Activated CD8-positive, alpha-beta memory T cell treated with anti-CD3 and anti-CD28 coated beads, Interleukin-2, amount 50 U/mL, for 24 hours (primary cell): ENCODE measurements at regions not wholly inside any gene's neighbourhood (a gene's known extent, or its start where the extent isn't known, plus 50 kb on each side); places are given as distances from the start of the nearest gene placed in this dataset.

Experiments
- DNase-seq: peaks from one replicate; pipeline ENCODE4 v3.0.0-alpha.2; 2020; ENCODE audit errors: extremely low read depth

DNA sequence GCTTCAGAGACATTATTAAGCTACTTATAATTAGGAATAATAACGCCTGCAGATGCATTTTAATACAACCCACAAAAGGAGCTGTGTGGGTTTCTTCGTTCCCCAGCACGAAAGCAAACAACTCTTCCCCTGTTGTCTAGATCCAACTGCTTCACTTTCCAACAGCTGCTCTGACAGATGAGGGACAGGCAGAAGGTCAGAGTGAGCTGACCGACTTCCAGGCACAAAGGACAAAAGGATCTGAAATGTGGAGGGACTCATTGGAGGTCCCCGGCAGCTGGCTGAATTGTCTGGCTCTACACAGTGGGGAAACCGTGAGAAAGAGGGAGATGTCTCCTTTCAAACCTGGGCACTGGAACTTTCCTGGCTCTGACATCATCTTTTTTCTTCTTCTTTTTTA, 79.1 kb upstream of the ALDH1B1 start:
- DNase-seq, result no peak

DNA sequence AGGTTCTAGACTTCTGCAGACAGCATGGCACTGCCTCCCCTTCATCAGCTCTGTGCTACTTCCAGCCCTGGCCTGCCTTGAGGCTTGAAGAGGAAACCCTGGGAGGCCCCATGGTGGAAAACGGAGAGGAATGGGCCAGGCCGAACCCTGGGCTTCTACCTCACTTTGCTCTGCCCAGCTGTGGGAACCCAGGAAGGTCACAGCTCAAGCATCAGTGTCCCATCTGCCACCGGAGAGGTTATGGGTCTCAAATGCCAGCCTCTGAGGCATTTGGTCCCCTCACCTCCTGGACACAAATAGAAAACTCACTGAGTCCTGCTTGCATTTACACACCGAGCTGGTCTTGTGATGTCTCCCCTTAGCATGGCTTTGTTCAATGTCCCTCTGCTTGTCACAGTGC, 80.1 kb upstream of the ALDH1B1 start:
- DNase-seq, result no peak

DNA sequence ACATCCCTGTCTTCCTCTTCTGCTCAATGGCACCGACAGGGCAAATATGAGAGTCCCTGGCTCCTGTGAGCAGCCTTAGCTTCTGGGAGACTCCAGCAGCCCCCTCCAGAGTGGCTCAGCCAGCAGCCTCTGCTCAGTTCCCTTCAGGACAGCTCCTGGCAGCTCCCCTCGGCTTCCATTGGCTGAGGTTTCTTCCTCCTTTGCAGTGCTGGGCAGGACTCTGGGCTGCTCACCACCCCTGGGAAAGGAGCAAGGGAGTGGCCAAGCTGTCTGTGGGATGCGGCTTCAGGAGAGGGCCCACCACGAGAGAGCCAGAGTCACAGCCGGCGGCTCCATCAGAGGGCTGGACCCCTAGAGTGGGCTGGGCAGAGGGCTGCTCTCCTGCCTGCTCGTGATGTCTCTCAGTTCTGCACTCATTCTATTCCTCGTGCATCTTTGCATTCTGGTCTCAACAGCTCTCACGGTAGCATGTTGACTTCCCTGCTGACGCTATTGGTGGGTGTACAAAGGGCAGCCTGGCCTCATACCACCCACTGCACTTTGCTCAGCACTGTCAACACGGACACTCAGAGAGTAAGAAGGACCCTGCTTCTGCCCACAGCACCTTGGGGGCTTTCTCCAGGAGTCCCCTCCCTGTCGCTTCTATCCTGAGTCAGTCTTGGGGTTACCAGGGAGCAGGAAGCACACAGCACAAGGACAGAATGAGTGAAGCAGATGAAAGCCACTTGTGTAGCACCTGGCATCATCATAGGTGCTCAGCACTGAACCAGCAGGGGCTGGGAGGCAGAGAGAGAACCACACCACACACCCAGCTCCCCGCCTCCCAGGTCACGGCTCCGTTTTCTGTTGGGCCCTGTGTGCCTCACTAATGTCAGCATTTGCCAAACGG, 80.9 kb upstream of the ALDH1B1 start:
- no peak for DNase-seq

DNA sequence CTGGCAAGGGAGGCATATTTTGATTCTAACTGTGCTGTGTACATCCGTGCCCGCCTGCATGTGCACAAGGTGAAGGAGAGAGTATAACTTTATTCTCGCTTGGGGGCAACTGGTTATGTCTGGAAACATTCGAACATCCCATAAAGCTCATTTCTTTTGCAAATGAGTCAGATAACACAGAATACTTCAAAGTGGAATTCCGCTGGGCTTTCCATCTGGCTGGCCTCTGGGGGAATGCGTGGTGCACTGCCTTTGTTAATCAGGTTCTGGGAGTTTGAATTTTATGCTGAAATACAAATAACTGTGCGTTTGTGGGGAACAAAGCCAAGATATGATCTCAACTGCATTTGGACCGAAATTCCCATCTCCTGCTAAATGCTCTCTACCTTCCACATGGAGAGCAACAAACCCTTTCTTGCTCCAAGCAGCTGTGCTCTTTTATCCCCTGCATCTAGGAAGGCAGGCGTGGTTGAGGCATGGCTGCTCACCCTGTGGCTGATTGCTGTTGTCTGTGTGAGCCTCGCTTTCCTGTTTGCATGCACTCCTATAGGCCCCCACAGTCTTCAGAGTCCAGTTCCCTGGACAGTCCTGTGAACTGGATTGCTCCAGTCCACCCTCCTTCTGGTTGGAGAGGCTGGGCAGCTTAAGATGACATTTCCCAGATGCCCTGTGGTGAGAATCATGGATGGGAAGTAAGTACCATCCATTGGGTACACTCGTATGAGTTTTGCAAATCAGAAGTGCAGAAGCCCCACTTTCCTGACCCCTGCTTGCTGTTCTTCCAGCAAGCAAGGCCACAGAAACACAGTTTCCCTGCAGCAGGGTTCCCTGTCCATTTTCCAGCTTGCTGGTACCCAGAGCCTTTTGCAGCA, 82.9 kb upstream of the ALDH1B1 start:
- DNase-seq, result no peak

DNA sequence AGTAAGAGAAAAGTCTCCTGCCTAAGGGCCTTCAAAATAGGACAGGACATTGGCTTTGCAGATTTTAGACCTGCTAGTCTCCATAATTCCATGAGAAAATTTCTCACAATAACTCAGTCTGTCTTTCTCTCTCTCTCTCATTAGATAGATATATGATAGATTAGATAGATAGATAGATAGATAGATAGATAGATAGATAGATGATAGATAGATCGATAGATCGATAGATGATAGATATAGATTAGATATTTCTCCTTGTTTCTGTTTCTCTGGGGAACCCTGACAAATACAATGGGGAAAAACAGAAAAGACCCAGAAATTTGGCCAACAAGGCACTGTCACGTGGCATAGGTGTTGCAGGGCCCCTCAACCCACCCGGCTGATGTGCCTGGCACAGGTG, 84.4 kb upstream of the ALDH1B1 start:
- DNase-seq, result no peak

DNA sequence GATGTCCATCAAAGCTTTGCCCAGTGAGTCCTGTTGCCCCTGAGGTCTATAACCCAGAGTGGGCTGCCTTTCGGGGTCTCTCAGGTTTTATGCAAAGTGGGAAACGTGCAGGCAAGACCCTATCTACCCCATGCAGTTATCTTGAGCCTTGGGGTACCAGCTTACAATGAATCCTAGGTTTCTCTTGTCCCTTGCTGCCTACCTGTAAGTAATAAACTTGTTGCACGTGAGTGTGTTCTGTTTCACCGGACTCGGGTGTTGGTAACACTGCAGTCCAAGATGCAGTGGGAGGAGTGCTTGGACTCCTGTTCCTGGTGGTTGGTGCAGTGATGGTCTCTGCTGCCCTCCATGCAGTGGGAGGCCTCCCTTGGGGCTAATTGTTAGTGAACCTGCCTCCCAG, 85.6 kb upstream of the ALDH1B1 start:
- no peak for DNase-seq

DNA sequence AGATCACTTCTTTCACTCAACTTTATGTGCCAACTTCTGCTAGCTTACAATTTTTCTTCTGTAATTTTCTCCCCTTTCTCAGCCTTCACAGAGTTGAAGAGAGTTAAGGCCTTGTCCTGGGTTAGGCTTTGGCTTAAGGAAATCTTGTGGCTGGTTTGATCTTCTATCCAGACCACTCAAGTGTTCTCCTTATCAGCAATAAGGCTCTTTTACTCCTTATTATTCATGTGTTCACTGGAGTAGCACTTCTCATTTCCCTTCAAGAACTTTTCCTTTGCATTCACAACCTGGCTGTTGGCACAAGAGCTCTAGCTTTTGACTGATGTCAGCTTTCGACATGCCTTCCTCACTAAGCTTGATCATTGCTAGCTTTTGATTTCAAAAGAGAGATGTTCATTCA, 86.9 kb upstream of the ALDH1B1 start:
- DNase-seq, result no peak

DNA sequence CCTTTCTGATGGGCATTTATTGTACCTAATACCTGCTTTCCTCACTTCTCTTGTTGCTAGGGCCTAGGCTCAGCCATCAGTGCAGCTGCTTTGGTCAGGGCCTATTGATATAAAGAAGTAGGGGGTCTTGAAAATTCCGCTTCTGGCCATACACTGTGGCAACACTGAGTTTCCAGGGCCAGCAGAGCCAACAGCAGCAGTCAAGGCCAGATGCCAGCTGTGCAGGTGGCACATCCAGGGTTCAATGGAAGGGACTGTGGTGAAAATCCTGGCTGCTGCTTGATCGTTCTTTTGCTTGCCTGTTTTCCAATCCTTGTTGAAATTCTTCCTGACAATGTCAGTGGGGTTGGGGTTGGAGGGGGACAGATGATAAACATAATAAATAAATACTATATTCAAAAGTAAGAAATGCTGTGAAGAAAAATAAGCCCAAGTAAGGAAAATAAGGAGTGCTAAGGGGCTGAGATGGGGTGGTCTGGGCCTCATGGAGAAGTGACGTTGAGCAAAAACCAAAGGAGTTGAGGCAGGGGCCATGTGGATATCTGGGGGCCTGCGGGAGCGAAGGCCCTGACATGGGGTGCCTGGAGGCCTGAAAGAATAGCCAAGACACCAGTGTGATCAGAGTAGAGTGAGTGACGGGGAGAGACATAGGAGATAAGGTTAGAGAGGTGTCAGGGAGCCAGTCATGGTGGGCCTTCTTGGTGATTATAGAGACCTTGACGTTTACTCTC, 91.0 kb upstream of the ALDH1B1 start:
- DNase-seq, result no peak

DNA sequence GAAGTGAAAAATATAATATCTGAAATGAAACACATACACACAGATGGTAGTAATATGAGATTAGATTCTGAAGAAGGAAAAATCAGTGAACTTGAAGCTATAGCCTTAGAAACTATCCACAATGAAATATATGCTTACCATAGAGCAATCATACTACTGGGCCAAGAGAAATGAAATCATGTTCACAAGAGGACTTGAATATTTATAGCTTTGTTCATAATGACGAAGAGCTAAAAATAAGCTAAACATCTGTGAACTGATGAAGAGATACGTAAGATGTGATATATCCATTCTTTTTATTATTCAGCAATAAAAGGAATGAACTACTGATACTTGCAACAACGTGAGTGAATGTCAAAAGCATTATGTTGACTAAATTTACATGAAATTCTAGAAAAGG, 92.6 kb upstream of the ALDH1B1 start:
- no peak for DNase-seq

DNA sequence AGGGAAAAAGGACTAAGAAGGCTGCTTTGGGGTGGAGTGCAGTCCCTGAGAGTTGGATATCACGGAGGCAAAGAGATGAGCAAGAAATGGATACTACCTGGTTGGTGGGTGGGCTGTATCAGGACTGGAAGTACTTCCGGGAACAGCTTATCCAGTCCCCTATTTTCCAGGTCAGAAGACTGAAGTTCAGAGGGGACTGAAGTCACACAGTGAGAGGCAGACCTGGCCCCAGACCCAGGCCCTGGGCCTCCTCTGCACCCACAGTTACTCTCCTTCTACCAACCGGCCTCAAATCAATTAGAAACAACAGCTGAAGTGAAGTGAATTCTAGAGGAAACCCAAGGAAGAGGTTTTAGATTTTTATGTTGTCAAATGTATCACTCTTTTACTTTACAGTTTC, 93.6 kb upstream of the ALDH1B1 start:
- DNase-seq, result no peak

DNA sequence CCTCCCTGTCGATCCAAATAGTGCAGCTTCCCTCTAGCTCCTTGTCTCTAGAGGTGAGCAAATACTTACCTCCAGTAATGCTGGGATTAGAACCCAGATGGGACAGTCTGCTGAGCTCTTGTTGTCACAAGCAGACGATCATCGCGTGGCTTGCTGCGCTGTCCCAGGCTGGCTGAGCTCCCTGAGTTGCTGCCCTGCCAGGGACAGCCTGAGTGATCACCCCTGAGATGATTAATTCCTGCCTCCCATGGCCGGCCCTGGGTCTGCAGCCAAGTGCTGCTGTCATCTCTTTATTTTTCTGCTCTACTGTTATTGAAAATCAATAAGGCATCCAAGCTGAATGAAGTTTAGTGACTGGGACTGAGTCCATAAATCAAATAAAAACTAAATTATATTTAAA, 94.0 kb upstream of the ALDH1B1 start:
- no peak for DNase-seq

DNA sequence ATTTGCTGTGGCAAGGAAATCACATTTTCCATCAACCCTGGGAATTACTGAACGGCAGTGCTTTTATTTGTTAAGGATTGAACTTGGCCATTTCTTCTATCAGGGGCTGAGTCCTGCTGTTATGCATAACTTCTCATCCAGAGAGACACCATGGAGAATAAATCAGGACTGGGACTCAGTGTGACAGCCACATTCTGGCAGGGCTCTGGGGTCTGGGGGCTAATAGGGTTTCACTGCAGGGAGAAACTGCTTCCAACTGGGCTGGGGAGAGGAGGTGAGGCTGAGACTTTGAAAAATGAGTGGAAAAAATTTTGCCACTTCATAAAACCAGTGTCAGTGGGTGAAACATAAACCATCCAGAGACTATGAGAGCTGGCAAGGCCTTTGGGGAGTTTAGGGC, 95.7 kb upstream of the ALDH1B1 start:
- no peak for DNase-seq

DNA sequence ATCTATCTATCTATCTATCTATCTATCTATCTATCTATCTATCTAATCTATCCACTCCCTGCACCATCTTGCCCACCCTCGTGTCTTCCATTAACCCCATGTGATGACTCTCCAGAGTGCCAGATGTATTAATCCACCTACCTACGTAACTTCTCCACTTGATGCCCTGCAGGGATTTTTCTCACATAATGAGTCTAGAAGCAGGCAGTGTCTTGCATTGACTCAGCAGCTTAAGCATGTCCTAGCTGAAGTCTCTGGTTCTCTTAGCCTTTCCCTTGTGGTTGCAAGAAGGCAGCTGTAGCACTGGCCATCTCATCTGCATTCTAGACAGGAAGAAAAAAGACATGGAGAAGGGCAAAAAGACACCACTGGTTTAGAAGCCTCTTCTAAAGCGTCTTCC, 96.7 kb upstream of the ALDH1B1 start:
- DNase-seq, result no peak

DNA sequence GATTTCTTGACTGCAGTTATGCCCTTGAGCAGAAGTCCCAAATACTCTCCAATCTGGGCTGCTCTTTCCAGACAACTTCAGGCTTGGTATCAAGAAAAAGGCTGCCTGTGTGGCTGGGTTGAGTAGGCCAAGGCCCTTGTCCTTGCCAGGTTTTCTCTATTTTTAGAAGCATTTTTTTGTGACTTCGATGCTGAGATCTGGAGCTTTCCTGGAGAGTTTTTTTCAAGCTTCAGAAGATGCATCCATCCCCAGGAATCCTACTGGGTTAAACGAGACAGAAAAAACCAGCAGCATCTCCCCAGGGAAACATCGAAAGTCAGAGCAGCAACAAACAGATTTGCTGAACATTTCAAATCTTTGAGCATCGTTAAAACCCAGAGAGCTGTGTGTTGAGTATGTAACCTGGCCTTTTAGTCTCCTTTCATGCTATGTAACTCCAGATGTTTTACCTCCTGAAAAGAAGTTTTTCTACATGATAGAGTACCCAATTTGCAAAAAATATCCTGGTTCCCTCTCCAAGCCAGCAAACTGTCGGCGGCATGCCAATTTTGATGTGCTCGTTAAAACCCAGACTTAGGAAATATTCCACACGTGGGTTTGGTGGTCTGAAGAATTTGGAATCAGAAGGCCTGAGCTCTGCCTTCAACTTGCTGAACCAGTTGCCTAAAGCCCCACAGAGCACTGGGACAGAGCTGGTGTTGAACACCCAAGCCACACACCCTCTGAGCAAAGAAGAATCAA, 98.1 kb upstream of the ALDH1B1 start:
- DNase-seq, result no peak

DNA sequence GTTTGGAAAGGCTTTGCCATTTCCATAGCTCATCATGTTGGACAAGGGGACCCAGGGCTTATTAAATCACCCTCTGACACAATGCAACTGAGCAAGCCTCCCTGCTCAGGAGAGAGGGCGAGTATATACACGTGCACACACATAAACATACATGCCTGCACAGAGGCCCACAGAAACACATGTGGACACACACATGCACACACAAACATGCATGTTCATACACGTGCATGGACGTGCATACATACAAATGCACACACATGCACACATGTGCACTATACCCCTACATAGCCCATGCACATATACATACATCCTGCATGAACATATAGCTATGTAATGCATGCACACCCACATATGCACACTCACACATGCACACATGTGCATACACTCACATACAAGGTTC, 99.5 kb upstream of the ALDH1B1 start:
- no peak for DNase-seq

DNA sequence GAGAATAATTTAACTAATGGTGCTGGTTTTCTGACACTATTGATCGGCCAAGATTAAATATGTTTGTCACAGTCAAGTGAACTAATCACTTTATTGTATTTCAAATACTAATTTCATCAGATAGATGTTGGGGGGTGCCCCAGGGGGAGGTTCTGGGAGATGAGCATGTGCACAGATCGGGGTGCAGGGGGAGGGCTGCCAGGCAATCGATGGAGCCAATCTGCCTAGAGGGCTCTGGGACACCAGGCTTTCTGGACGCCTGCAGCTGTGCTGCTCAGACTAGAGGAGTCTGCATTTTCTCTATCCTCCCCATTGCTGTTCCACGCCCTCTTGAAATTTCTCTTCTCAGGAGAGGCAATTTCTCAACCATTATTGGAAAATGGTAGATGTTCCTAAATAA, 100.0 kb upstream of the ALDH1B1 start:
- no peak for DNase-seq

DNA sequence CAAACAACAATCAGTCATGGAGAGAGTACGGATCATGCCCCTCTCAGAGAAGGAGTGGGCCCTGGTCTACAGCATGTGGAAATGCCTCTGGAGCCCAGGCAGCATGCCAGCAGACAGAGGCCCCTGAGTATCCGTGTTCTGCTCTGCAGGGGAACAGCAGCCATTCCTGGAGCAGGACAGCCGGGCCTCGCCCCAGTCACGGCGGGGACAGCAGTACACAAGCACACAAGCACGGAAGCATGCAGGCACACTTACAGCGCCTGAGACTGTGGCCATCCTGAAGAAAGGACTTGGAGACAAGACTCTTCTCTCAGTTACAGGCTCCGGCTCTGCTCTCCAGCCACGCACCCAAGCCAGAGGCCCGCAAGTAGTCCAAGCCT, 102.6 kb upstream of the ALDH1B1 start:
- no peak for DNase-seq

DNA sequence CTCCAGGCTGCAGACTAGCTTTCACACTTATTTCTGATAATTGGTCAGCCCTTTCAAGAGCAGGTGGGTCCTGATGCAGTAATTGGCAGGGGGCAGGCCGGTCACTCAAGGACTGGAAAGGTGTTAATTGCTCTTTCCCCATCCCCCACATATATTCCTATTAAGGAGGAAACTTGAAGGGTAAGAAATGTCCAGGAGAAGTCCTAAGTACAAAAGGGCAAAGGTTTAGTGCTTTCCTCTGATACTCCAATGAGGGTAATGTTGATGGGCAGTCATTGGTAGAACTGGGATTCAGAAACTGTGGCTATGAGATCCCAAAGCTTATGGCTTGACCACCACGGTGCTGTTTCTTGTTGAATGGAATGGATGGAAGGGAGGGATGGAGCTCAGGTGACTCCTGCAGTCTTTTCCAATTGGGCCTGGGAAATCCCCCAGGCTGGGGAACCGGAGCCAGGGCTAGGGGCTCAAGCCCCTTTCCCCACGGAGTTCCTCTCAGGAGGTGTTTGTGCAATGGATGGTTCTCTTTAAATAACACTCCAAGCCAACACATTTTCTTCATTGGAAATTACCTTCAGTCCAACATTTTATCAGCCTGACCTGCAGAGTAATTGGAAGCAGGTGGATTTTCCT, 103.2 kb upstream of the ALDH1B1 start:
- DNase-seq, result no peak

DNA sequence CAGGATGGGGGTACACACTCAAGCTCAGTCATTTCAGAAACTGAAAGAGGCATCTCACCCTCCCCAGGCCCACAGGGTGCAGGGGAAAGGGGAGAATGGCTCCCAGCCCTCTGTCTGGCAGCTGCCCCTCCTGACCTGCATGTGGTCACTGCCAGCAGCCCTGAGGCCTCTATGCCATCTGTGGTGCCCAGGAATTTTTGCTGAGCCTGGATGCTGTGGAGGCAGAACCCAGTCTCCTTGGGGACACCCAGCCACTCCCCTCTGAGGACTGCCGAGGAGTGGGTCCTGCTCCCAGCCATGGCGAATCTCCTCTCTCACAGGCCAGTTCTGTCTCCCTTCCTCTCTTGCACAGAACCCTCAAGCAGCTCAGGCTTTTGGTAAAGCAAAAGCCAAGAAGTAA, 104.0 kb upstream of the ALDH1B1 start:
- DNase-seq, result no peak

DNA sequence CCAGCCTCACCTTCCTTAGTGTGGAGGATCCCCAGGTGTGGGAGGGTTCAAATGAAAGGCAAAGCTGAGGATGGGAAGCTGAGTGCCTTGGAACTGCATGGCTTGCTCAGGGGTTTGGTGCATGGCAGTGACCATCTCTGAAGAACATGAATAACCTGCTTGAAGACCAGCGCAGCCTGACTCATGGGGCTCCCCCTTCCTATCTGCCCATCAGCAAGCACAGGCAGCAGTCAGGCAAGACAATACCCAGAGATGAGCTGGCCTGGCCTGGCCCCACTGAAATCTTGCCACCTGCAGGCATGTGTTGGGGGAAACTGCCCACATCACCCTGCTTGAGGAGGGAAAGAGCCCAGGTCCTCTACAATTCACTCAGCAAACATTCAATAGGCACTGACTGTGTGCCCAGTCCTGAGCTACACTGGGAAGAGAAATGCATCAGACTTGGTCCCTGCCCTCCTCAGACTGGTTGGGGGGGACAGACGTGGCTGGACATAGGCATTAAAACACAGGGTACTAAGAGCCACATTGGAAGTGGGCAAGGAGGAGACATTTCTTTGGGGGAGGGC, 105.0 kb upstream of the ALDH1B1 start:
- DNase-seq, result no peak

DNA sequence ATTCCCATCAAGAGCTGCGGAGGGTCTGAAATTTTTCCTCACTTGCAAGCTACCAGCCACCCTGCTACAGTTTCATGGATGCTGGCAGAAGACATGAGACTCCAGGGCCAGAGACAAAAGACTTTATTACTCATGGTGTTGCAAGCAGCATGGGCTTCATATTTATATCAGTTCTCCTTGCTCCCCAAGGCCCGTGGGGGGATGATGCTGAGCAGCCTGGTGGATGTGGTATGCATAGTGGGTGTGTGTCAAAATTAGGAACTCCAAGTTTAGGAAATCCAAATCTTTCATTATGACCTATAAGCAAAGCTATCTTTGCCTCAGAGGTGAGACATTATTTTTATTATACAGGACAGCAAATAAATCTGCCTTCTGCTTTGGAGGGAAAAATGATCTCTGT, 105.7 kb upstream of the ALDH1B1 start:
- no peak for DNase-seq
